HepG2 (cell line): ENCODE measurements at regions not wholly inside any gene's neighbourhood (a gene's known extent, or its start where the extent isn't known, plus 50 kb on each side); places are given as distances from the start of the nearest gene placed in this dataset.

Experiments
- ATAC-seq: fragments of 200-7000 bp; cut with Tn5 transposase; 3 replicates; pipeline ENCODE4 v1.9.1; 2020; ENCODE audit warnings: mild to moderate bottlenecking, moderate library complexity
- BruUV-seq: library from RNA; stranded (reverse); fragments of 400-500 nt; replicated peaks from 2 replicates; lab custom pipeline; 2021; lab: Mats Ljungman, UMichigan
- CTCF ChIA-PET: fragments of 300-600 bp; formaldehyde crosslinking; extraction: SDS; loops from one replicate; lab custom pipeline; 2021; ENCODE audit warnings: low total read pairs, inconsistent platforms, low intra/inter-chr PET ratio; lab: Yijun Ruan, JAX
- POLR2A ChIA-PET: fragments of 350-600 bp; sonication (Branson Sonifier 250); formaldehyde crosslinking; loops from one replicate; lab custom pipeline; 2020; ENCODE audit warnings: antibody characterized with exemption, inconsistent platforms; lab: Yijun Ruan, JAX
- DNase-seq: peaks from one replicate; pipeline ENCODE4 v3.0.0-alpha.2; 2015; ENCODE audit warnings: low spot score
- FAIRE-seq: peaks from 3 replicates; lab custom pipeline; 2011; peaks lifted over from hg19 to GRCh38; lab: Jason Lieb, UNC
- H2AFZ ChIP-seq: one replicate; pipeline ENCODE4 v1.6.1; 2011; ENCODE audit warnings: low read length, inconsistent platforms
- H3K27ac ChIP-seq: fragments of 300-600 bp; 3 replicates; pipeline ENCODE4 v1.8.0; 2011; ENCODE audit warnings: mixed run types, mild to moderate bottlenecking, mixed read lengths, low read length, inconsistent platforms; ENCODE audit not compliant: insufficient read depth; ENCODE audit errors: extremely low read length
- H3K27me3 ChIP-seq, 2 experiments: fragments of 200-600 bp in 1 of 2; 2 replicates in 1 of 2; 3 replicates in 1 of 2; pipeline versions ENCODE4 v1.6.0 to v1.8.0; 2011; ENCODE audit warnings: low read length in 2 of 2, mild to moderate bottlenecking in 2 of 2, moderate library complexity in 2 of 2, inconsistent platforms in 1 of 2; ENCODE audit not compliant: insufficient read depth in 2 of 2, control insufficient read depth in 1 of 2
- H3K36me3 ChIP-seq, 2 experiments: fragments of 200-600 bp in 1 of 2; replicated peaks in 1 of 2; 2 replicates in 1 of 2; 3 replicates in 1 of 2; pipeline versions ENCODE4 v1.5.1 to v1.8.0; 2011; ENCODE audit warnings: low read length in 2 of 2, inconsistent platforms in 1 of 2; ENCODE audit not compliant: insufficient read depth in 2 of 2, control insufficient read depth in 1 of 2
- H3K4me1 ChIP-seq: 2 replicates; pipeline ENCODE4 v1.5.1; 2012; ENCODE audit warnings: low read length, inconsistent platforms; ENCODE audit not compliant: insufficient read depth
- H3K4me2 ChIP-seq: 2 replicates; pipeline ENCODE4 v1.6.0; 2011; ENCODE audit warnings: low read depth, low read length, inconsistent platforms
- H3K4me3 ChIP-seq, 3 experiments: fragments of 200-600 bp in 1 of 3; sonication (generic), shearing (Covaris generic) in 1 of 3; replicated peaks in 1 of 3; 2 replicates each; pipeline ENCODE4 v1.5.1; 2011 to 2016; ENCODE audit warnings: low read length in 3 of 3, inconsistent platforms in 2 of 3, low read depth in 2 of 3, mild to moderate bottlenecking in 2 of 3, control low read depth in 1 of 3, mixed read lengths in 1 of 3; ENCODE audit not compliant: insufficient read depth in 1 of 3
- H3K79me2 ChIP-seq: one replicate; pipeline ENCODE4 v1.6.1; 2011; ENCODE audit warnings: low read length, inconsistent platforms; ENCODE audit not compliant: insufficient read depth
- H3K9ac ChIP-seq: 2 replicates; pipeline ENCODE4 v1.6.0; 2011; ENCODE audit warnings: mild to moderate bottlenecking, low read depth, low read length, inconsistent platforms; ENCODE audit not compliant: insufficient read depth
- H3K9me3 ChIP-seq: 2 replicates; pipeline ENCODE4 v1.5.1; 2012; ENCODE audit warnings: mild to moderate bottlenecking, low read length
- H4K20me1 ChIP-seq: 2 replicates; pipeline ENCODE4 v1.6.0; 2011; ENCODE audit warnings: inconsistent platforms, mild to moderate bottlenecking, low read length, moderate library complexity; ENCODE audit not compliant: insufficient read depth
- ELF1 ChIP-seq: sonication (generic); formaldehyde crosslinking; IDR thresholded peaks from 2 replicates; pipeline ENCODE4 v1.4.0; 2020; ENCODE audit warnings: missing genetic modification reagents
- KLF6 ChIP-seq: IDR thresholded peaks from 2 replicates; pipeline ENCODE4 v1.8.0; 2016; ENCODE audit warnings: missing biosample characterization, missing genetic modification reagents
- NFIC ChIP-seq: IDR thresholded peaks from 2 replicates; pipeline ENCODE4 v1.6.1; 2012; ENCODE audit warnings: mild to moderate bottlenecking, low read length, inconsistent platforms
- PHF5A ChIP-seq: IDR thresholded peaks from one replicate; pipeline ENCODE4 v1.6.1; 2018; ENCODE audit warnings: low read depth, missing genetic modification reagents; ENCODE audit not compliant: unreplicated experiment
- TOE1 ChIP-seq: sonication (generic); formaldehyde crosslinking; IDR thresholded peaks from 2 replicates; pipeline ENCODE4 v1.4.0; 2020; ENCODE audit warnings: mild to moderate bottlenecking, missing genetic modification reagents
- ZBTB10 ChIP-seq: sonication (generic); formaldehyde crosslinking; IDR thresholded peaks from 2 replicates; pipeline ENCODE4 v1.4.0; 2020; ENCODE audit warnings: missing genetic modification reagents, borderline replicate concordance
- ZBTB40 ChIP-seq, 2 experiments: fragments of 450-650 bp in 1 of 2; sonication (generic) in 1 of 2; formaldehyde crosslinking in 1 of 2; IDR thresholded peaks; 2 replicates each; pipeline versions ENCODE4 v1.6.1 to v1.8.0; 2016 to 2022; ENCODE audit warnings: antibody characterized with exemption in 1 of 2, mild to moderate bottlenecking in 1 of 2, missing genetic modification reagents in 1 of 2
- ZFP1 ChIP-seq: IDR thresholded peaks from 2 replicates; pipeline ENCODE4 v1.6.1; 2016
- ZNF33B ChIP-seq: sonication (generic); formaldehyde crosslinking; IDR thresholded peaks from 2 replicates; pipeline ENCODE4 v1.5.1; 2020; ENCODE audit warnings: mild to moderate bottlenecking, missing genetic modification reagents
- ZNF563 ChIP-seq: sonication (generic); formaldehyde crosslinking; IDR thresholded peaks from 2 replicates; pipeline ENCODE4 v1.8.0; 2022; ENCODE audit warnings: mild to moderate bottlenecking, moderate library complexity, missing genetic modification reagents
- ZNF615 ChIP-seq: sonication (generic); formaldehyde crosslinking; IDR thresholded peaks from 2 replicates; pipeline ENCODE4 v1.5.0; 2020; ENCODE audit warnings: mild to moderate bottlenecking, missing genetic modification reagents, borderline replicate concordance
- WGBS: methylation state at CpG from one replicate; pipeline ENCODE4 v1.1.6; 2017; ENCODE audit warnings: low lambda C conversion rate; 5-methylcytosine and 5-hydroxymethylcytosine counted together
- in situ Hi-C: cut with HindIII; loops from 2 replicates; pipeline ENCODE4 v1.10.0; 2017; ENCODE audit warnings: low pct_unique_long_range_greater_than_20kb; ENCODE audit not compliant: extremely low pct_ligation_motif_present
- intact Hi-C: fragments of 100-400 bp; cut with micrococcal nuclease; formaldehyde crosslinking; loops from one replicate; pipeline ENCODE4 v1.10.0; 2022; ENCODE audit not compliant: unreplicated experiment

- TF ChIP-seq ZBTB10 (no peak), ZNF563 (CRISPR knock-in tag) (no peak)
These were observed 250.7 kb downstream of the IKZF2 start (continued) for GRCh38 chr2:212900715-212901114.

GRCh38 chr2:212898011-212898410, 253.4 kb downstream of the IKZF2 start:
- Histone ChIP-seq H3K27me3 (no peaks in the 10 kb centered on the region), H3K9me3 (no peaks in the 10 kb centered on the region), H2AFZ (no peak overlapping the region), H3K9ac (no peak overlapping the region), H3K79me2 (no peaks in the 10 kb centered on the region), H3K36me3 (no peaks in the 10 kb centered on the region), H3K27ac (no peak overlapping the region), H4K20me1 (no peaks in the 10 kb centered on the region), H3K4me2 (no peak overlapping the region), H3K4me3 (no peak overlapping the region), H3K4me1 (no peaks in the 10 kb centered on the region)
- no peak for FAIRE-seq
- DNase-seq, result no peak
- CTCF ChIA-PET, result no interaction called here
- no TSS peak for BruUV-seq
- ATAC-seq, result no peak
- in situ Hi-C loops, result loop anchor here (10.0 kb wide), 1 partner anchor 213 kb away; no protein-coding TSS in a partner anchor
- WGBS, result 16% methylated on average over 3 of the region's 3 CpGs
- TF ChIP-seq TOE1 (no peak), NFIC (no peak), ZNF615 (CRISPR knock-in tag) (no peak), ZFP1 (CRISPR knock-in tag) (no peak), ZBTB40 (IDR thresholded peaks at IDR 0.05) (no peak), ZBTB40 (CRISPR knock-in tag; IDR thresholded peaks at IDR 0.05) (no peak), PHF5A (CRISPR knock-in tag) (no peak), ZNF33B (CRISPR knock-in tag) (no peak), KLF6 (CRISPR knock-in tag) (no peak), ELF1 (CRISPR knock-in tag) (no peak)
- POLR2A ChIA-PET, result no interaction called here
- intact Hi-C loops, result no loop called here
